GM18519 (cell line): ENCODE measurements at regions not wholly inside any gene's neighbourhood (a gene's known extent, or its start where the extent isn't known, plus 50 kb on each side); places are given as distances from the start of the nearest gene placed in this dataset.

Experiments
- ATAC-seq: cut with Tn5 transposase; IDR thresholded peaks from one replicate; pipeline ENCODE4 v1.9.1; 2021; ENCODE audit warnings: mild to moderate bottlenecking, moderate library complexity; ENCODE audit not compliant: unreplicated experiment, low FRiP score

DNA sequence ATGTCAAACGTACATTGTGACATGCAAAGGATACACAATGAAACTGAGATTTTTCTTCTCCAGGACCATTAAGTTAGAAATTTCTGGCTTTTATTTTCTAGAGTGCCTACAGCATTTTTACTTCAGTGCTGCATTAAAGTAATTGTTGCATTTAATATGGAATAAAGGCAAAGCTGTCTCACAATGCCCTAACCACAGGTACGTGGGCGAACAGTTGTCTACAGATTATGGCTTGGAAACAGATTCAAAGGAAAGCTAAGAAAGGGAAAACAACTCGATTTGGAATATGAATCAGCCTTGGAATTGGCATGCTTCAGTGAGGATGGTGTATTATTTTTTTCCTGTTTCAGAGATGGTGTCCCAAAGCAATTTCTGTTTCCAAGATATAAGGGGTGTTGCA lies 79.1 kb upstream of the TUSC7 start:
- no peak for ATAC-seq

- ATAC-seq = no peak
Measured at GRCh38 chr3:116639641-116640040, 69.9 kb upstream of the TUSC7 start.

GRCh38 chr3:116640109-116640508 lies 69.5 kb upstream of the TUSC7 start:
- ATAC-seq = no peak

GRCh38 chr3:116643001-116643400 lies 66.6 kb upstream of the TUSC7 start:
- no peak for ATAC-seq

DNA sequence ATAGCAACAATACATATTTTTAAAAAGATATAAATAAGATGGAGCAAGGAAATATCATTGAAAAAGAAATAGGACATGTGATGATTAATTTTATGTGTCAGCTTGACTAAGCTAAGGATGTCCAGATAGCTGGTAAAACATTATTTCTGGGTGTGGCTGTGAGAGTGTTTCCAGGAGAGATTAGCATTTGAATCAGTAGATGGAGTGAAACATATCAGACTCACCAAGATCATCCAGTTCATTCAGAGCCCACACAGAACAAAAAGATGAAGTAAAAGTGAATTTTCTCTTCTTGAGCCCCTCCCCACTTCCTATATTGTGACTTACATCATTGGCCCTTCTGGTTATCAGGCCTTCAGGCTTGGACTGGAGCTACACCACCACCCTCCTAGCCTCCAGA lies 61.6 kb upstream of the TUSC7 start:
- ATAC-seq = no peak
